ENCODE measurements at regions not wholly inside any gene's neighbourhood (a gene's known extent, or its start where the extent isn't known, plus 50 kb on each side); places are given as distances from the start of the nearest gene placed in this dataset.
"Not testable (repeated sequence)": the region's sequence is repeated elsewhere in the genome, so short reads cannot be mapped to it uniquely, and the experiment has no call there.

DNA sequence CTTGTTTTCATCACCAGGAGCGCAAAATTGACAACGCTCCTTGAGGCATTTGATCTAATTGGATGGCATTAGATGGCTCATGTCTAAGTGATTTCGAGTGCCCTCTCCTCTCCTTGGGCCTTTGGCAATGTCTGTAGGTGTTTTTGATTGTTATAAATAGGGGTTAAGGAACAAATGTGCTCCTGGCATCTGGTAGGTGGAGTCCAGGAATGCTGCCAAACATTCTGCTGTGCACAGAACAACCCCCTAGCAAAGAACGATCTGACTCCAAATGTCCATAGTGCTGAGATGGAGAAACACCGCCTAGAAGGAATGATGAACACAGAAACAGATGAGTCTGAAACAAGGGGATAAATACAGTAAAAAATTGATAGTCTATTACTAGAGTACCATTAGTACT, 68.0 kb upstream of the C1QTNF9B start:
- FAIRE-seq = no peak

DNA sequence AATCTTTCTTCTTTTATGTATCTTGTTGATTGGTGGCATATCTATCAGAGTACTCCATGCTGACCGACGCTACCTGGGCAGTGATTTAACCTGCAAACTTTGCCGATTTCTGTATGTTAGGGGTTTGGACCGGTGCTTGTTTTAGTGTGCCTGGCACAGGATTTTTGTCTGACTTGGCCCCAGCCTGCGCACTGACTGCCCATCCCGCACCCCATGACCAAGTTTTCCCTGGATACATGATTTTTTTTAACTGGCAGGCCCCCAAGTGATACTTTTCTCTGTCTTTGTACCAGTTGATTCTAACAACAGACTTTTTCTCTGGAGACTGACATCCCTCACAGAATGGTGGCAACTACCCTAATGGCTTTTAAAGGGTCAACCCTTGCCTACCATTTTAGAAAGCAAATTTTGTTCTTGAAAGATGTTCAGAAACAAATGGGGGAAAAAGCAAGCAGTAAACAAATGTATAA, 69.0 kb upstream of the C1QTNF9B start:
- no peak for FAIRE-seq
- no peak for DNase-seq (ENCODE audit: insufficient read length, low spot score)
- TF ChIP-seq POLR2A (IDR thresholded peaks at IDR 0.05; ENCODE audit: low read depth, low read length) = no peak

More for the DNA sequence above, 68.0 kb upstream of the C1QTNF9B start:
- DNase-seq (ENCODE audit: insufficient read length, low spot score) = no peak
- no peak for TF ChIP-seq POLR2A (IDR thresholded peaks at IDR 0.05; ENCODE audit: low read depth, low read length)

DNA sequence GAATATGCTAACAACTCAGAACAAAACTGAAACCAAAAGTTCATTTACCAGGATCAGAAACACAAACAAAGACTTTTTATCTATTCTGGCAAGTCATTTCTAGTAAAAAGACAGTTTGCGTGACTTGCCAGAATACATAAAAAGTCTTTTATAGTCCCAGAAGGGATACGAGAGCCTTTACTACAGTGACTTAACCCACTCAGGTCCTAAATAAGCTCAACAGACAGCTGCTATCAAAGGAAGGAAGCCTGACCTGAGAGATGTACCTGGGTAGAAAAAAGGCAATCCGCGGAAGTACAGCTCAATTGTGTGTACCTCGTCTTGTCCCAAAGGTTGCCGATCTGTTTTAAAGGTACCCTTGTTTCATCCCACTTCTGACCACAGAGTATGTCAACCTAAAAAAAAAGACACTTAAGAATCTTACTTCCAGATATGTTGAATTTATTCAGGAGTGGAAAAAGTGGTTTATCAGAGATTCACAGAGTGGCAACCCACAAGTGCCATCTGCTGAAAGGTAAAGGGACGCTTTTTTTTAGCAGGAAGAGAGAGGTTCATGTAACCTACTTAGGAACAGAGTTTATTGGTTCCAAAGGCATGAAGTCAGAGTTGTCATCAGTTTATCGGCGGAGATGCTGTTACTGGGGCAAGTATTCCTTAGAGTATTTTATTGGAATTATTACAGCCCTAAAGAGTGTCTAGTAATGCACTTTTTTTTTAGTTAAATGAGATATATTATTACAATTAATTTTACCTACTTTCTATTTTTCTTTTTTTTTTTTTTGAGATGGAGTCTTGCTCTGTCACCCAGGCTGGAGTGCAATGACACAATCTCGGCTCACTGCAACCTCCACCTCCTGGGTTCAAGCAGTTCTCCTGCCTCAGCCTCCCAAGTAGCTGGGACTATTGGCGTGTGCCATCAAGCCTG, 69.7 kb upstream of the C1QTNF9B start:
- FAIRE-seq (no peak), DNase-seq (ENCODE audit: insufficient read length, low spot score) (no peak)
- no peak for TF ChIP-seq POLR2A (IDR thresholded peaks at IDR 0.05; ENCODE audit: low read depth, low read length)

DNA sequence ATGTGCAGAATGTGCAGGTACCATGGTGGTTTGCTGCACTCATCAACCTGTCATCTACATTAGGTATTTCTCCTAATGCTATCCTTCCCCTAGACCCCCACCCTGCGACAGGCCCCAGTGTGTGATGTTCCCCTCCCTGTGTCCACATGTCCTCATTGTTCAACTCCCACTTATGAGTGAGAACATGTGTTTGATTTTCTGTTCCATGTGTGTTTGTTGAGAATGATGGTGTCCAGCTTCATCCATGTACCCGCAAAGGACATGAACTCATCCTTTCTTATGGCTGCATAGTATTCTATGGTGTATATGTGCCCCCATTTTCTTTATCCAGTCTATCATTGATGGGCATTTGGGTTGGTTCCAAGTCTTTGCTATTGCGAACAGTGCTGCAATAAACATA, 70.5 kb upstream of the C1QTNF9B start:
- FAIRE-seq; DNase-seq (ENCODE audit: insufficient read length, low spot score): not testable (repeated sequence)

DNA sequence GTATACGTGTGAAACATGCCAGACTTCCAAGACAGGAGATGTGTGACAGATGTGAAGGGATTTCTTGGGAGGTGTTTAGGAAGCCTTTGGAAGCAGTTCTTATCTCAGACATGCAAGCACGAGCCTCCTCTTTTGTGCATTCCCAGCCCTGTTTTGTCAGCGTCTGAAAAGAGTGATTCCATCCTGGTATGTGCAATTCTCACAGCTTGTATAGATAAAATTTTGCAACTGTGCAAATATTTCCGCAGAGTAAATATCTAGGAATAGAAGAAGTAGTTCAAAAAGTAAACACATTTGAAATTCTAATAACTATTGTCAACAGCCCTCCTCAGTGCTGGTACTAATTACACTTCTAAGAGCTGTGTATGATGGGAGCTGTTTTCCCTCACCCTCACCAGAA, 72.3 kb upstream of the C1QTNF9B start:
- DNase-seq (ENCODE audit: insufficient read length, low spot score) (no peak), FAIRE-seq (no peak)
- no peak for TF ChIP-seq POLR2A (IDR thresholded peaks at IDR 0.05; ENCODE audit: low read depth, low read length)

DNA sequence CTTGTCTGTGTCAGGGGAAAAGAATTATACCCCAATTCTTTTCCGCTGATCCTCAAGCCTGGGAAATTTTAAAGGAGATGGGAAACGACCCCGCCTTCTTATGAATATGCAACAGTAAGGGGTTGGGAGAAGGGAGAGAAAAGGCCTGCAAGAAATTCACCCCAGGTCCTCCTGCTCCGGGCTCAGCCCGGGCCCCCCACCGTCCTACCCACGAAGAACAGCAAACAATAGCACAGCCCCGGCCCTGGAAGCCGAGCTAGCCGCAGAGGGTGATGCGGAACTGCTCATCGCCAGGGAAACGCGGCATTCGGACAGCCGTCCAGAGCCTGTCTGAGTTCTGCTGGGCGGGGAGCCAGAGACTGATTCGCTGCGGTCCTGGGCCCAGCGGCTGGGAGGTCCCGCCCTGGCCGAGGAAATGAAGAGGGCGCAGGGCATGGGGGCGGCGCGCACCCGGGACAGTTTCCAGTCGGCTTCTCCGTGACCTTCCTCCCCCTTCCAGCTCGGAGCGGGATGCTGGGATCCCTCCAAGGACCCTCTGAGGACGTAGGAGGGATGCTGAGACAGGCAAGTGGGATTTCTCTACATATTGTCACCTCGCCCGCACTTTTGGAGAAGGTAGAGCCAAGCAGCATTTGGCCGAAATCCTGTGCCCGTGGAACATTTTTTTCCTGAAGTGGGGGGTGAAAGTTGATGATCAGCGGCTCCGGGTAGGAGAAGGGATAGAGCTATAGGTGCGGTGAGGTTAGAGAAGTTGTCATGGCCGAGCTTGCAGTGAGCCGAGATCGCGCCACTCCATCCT, 82.3 kb upstream of the C1QTNF9B start:
- DNase-seq (ENCODE audit: insufficient read length, low spot score) (peak; percentile 58), FAIRE-seq (no peak)
- no peak for TF ChIP-seq POLR2A (IDR thresholded peaks at IDR 0.05; ENCODE audit: low read depth, low read length)

DNA sequence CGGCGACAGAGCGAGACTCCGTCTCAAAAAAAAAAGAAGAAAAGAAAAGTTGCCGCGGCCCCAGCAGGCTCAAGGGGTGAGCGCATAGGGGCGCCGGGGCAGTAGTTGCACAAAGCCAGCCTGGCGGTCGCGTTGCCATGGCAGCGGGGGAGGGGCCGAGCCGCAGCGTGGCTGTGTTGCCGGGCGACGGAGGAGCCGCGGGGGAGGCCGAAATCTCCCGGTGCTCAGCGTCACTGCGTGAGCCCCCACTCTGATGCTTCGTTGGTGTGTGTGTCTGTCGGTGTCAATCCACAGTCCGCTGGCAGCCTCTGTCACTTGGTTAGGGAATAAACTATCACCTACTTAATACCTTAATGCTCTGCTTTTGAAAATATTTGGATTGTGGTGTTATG, 82.9 kb upstream of the C1QTNF9B start:
- DNase-seq (ENCODE audit: insufficient read length, low spot score) = peak; percentile 35
- TF ChIP-seq POLR2A (IDR thresholded peaks at IDR 0.05; ENCODE audit: low read depth, low read length) = no peak
- no peak for FAIRE-seq

DNA sequence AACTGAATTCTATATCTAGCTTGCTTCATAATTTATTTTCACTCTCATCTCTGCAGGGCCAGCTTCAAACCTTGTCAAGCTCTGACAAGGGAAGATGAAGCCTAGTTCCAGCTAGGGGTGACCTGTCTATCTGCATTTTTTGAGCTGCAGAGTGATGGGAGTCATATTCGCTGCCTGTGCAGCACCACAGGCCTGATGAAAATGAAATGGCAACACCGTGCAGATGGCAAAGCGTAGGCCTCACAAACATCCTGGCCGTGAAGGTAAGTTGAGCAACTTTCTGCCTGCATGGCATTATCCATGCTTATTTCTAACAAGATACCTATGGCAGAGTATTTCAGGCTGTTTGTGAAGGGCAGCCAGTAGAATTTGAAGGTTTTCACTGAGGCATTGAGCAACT, 86.4 kb upstream of the C1QTNF9B start:
- no peak for DNase-seq (ENCODE audit: insufficient read length, low spot score)
- no peak for FAIRE-seq
- TF ChIP-seq POLR2A (IDR thresholded peaks at IDR 0.05; ENCODE audit: low read depth, low read length) = no peak

DNA sequence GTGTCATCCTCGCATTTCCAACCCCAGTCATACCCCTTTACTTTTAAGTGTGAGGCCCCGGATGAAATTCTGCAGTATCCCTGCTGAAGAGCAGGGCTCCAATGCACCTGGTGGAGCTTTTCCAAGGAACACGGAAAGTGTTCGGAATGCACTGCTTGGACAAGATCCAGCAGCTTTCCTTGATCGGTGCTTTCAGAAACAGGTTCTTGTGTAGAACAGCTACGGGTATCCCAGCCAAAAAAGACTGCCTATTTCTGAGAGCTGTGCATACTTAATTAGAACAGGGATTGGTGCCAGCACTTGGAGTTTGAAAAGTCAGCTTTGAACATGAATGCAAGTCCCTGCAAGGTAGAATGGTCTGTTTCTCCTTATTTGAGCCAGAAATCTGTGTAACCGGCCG, 87.2 kb upstream of the C1QTNF9B start:
- DNase-seq (ENCODE audit: insufficient read length, low spot score) (no peak), FAIRE-seq (no peak)
- TF ChIP-seq POLR2A (IDR thresholded peaks at IDR 0.05; ENCODE audit: low read depth, low read length) = no peak

DNA sequence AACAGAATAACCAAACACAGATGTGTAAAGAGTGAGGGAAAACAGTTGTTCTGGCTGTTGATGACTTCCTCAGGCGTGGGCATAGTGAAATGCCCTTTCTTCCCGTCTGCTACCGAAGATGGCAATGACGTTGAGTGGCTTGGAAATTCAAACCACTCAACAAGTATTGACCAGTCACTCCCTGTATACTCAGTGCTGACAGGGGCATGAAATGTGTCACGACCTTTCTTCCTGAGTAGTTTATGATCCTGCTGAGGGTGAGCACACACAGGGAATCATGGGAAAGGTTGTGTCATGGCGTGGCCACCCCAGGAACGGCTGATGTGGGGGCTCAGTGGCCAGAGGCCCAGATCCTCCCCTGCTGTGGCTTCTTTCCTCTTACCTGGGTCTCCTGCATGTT, 87.8 kb upstream of the C1QTNF9B start:
- DNase-seq (ENCODE audit: insufficient read length, low spot score) (no peak), FAIRE-seq (no peak)
- no peak for TF ChIP-seq POLR2A (IDR thresholded peaks at IDR 0.05; ENCODE audit: low read depth, low read length)

DNA sequence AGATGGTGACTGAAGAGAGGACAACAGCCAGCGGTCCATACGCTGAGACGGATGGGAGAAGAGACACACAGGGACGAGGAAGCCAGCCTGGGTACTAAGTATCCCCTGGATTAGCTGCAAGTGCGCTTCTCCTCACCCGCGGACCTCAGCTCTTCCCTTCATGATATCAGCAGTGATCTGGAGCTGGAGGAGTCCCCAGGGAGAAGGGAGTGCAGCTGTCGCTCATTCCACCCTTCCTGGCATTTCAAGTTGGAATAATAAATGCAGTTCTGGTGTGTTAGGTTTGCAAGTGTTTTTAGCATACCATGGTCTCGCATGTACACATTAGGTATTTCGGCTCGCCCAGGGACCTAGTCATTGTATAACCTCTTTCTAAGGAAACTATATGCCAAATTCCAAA, 88.5 kb upstream of the C1QTNF9B start:
- DNase-seq (ENCODE audit: insufficient read length, low spot score) = no peak
- FAIRE-seq = no peak
- TF ChIP-seq POLR2A (IDR thresholded peaks at IDR 0.05; ENCODE audit: low read depth, low read length) = no peak

DNA sequence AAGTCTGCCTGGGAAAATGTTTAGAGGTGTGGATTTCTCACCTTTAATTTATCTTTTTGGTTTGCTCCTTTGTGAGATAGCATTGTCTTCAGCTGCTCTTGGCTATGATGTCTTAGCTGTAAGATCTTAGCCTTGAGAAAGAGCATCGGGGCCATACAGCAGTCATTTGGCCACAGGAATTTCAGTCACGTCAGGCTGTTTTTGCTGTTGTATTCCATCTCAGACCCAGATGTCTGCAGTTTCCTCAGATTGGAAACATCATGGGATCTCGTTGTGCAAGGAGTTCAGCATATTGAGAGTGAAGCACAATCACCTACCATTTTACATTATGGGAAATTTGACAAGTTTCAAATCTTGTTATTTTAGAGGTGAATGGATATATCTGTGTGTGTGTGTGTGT, 89.3 kb upstream of the C1QTNF9B start:
- FAIRE-seq (no peak), DNase-seq (ENCODE audit: insufficient read length, low spot score) (no peak)
- TF ChIP-seq POLR2A (IDR thresholded peaks at IDR 0.05; ENCODE audit: low read depth, low read length) = no peak

DNA sequence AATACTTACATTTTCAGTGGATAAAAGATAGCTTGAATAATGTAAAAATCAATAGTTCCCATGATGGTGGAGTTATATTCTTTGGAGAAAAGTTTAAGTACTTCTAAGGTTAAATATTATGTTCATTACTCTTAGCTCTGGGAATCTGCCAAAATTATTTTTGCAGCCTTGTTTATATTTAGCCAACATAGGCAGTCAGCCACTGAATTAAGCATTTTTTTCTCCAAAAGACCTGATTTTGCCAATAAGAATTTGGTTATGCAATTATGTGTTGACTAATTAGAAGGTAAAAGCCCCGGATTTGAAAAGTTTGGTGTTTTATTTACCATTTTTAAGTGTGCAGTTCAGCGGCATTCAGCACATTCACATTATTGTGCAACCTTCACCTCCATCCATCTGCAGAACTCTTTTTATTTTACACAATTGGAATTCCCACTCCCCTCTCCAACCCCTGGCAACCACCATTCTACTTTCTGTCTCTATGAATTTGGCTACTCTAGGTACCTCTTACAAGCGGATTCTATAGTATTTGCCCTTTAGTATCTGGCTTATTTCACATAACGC, 90.1 kb upstream of the C1QTNF9B start:
- FAIRE-seq (no peak), DNase-seq (ENCODE audit: insufficient read length, low spot score) (no peak)
- TF ChIP-seq POLR2A (IDR thresholded peaks at IDR 0.05; ENCODE audit: low read depth, low read length) = no peak

DNA sequence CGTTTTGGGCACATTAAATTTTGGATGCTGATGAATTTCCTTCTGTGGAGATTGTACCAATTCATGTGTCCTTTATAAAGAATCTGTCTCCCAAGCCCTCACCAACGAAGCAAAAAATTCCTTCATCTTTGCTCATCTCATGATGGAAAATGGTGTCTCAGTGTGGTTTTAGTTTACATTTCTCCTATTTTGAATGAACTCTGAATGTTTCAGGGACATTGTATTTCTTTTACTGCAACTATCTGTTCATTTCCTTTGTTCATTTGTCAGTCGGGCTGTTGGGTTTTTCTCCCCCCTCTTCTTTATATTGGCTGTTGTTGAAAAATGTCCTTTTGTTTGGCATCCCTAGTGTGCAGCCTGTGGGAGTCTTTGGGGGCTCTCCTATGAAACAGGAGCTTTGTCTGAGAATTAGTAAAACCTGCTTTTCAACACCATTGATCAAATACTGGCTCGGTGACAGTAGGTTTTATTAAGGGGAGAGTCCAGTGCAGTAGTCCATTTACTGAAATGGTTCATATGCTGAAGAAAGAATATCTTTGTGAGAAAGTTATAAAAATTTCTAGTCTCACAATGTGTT, 91.3 kb upstream of the C1QTNF9B start:
- no peak for DNase-seq (ENCODE audit: insufficient read length, low spot score)
- no peak for TF ChIP-seq POLR2A (IDR thresholded peaks at IDR 0.05; ENCODE audit: low read depth, low read length)
- FAIRE-seq = no peak
